SK-N-SH (cell line): ENCODE measurements at regions not wholly inside any gene's neighbourhood (a gene's known extent, or its start where the extent isn't known, plus 50 kb on each side); places are given as distances from the start of the nearest gene placed in this dataset.

Source experiments
- CHD2 ChIP-seq: fragments of 150-350 bp; IDR thresholded peaks from 2 replicates; pipeline ENCODE4 v1.6.1; 2018; ENCODE audit warnings: low read length; ENCODE audit not compliant: partially characterized antibody
- CTCF ChIP-seq: fragments of 200-600 bp; sonication (generic); IDR thresholded peaks from 2 replicates; pipeline ENCODE4 v1.6.1; 2017; ENCODE audit warnings: antibody characterized with exemption, mild to moderate bottlenecking, moderate library complexity
- EP300 ChIP-seq, 2 experiments: IDR thresholded peaks; 2 replicates each; pipeline versions ENCODE4 v1.4.0 to v1.6.1; 2012; ENCODE audit warnings: borderline replicate concordance in 1 of 2, low read depth in 1 of 2, low read length in 1 of 2
- MAX ChIP-seq: IDR thresholded peaks from 2 replicates; pipeline ENCODE4 v1.4.0; 2012; ENCODE audit warnings: low read depth
- POLR2AphosphoS5 ChIP-seq: IDR thresholded peaks from 2 replicates; pipeline ENCODE4 v1.6.1; 2012; ENCODE audit warnings: low read depth, low read length
- RCOR1 ChIP-seq: fragments of 150-350 bp; IDR thresholded peaks from 2 replicates; pipeline ENCODE4 v1.6.1; 2017; ENCODE audit warnings: antibody characterized with exemption, low read length
- YY1 ChIP-seq: IDR thresholded peaks from 2 replicates; pipeline ENCODE4 v1.4.0; 2012; ENCODE audit warnings: low read depth, mild to moderate bottlenecking

GRCh38 chr1:96968983-96969382 lies 247.4 kb downstream of the PTBP2 start:
- TF ChIP-seq CHD2 (no peak), MAX (no peak), RCOR1 (no peak), CTCF (no peak), POLR2AphosphoS5 (no peak), YY1 (no peak), EP300 (IDR thresholded peaks at IDR 0.05; ENCODE audit: borderline replicate concordance in 1 of 2, low read depth in 1 of 2, low read length in 1 of 2) (no peak)
